ENCODE measurements at regions not wholly inside any gene's neighbourhood (a gene's known extent, or its start where the extent isn't known, plus 50 kb on each side); places are given as distances from the start of the nearest gene placed in this dataset.
A peak's percentile ranks its signal among the peaks of the same experiment; 100 is the strongest.

- no TSS peak for BruUV-seq (replicated peaks)
- Histone ChIP-seq H3K27me3 (ENCODE audit: insufficient read depth, low read length) (no peaks in the 10 kb centered on the region), H3K9ac (ENCODE audit: low read length) (no peak overlapping the region), H4K20me1 (ENCODE audit: insufficient read depth) (no peaks in the 10 kb centered on the region), H3K27ac (ENCODE audit: low read depth, low read length) (no peak overlapping the region), H3K9me2 (ENCODE audit: insufficient read depth) (no peaks in the 10 kb centered on the region), H3K79me2 (ENCODE audit: insufficient read depth, low read length) (no peaks in the 10 kb centered on the region), H2AFZ (ENCODE audit: low read depth, low read length, poor library complexity, severe bottlenecking) (peak overlapping the region; percentile 69), H3K9me3 (ENCODE audit: control insufficient read depth in 1 of 2, insufficient read depth in 1 of 2, low read depth in 1 of 2, low read length in 2 of 2) (no peaks in the 10 kb centered on the region), H3K4me1 (ENCODE audit: control insufficient read depth in 1 of 2, insufficient read depth in 2 of 2, low read length in 2 of 2) (no peaks in the 10 kb centered on the region), H3K4me3 (replicated peaks in 1 of 2; ENCODE audit: low read depth in 1 of 2, low read length in 2 of 2) (no peak overlapping the region), H3K36me3 (ENCODE audit: control insufficient read depth in 1 of 2, insufficient read depth in 2 of 2, low read length in 2 of 2) (no peaks in the 10 kb centered on the region), H3K4me2 (ENCODE audit: low read length) (no peak overlapping the region)
- ATAC-seq (peak; percentile 75), DNase-seq (ENCODE audit: low read depth, low spot score) (no peak)
- ChIA-PET POLR2A (no interaction called here), CTCF (no interaction called here), RAD21 (ENCODE audit: low non-redundant PET in 1 of 2, low total read pairs in 2 of 2, uncharacterized antibody in 2 of 2, unreplicated experiment in 2 of 2) (no interaction called here)
- no peak for TF ChIP-seq ZFX (IDR thresholded peaks at IDR 0.05)
- TF ChIP-seq EZH2phosphoT487 (IDR thresholded peaks at IDR 0.05; ENCODE audit: borderline replicate concordance): no peak
- TF ChIP-seq ZBTB33 (IDR thresholded peaks at IDR 0.05; ENCODE audit: extremely low read depth, insufficient replicate concordance, low read length): no peak
- TF ChIP-seq REST (IDR thresholded peaks at IDR 0.05; ENCODE audit: low read depth): no peak
- no peak; a peak in 1 of 6 replicates for TF ChIP-seq CTCF (IDR thresholded peaks at IDR 0.05 in 2 of 3, conservative IDR thresholded peaks at IDR 0.05 in 1 of 3; ENCODE audit: borderline replicate concordance in 1 of 3, insufficient read depth in 1 of 3, low read depth in 2 of 3, low read length in 2 of 3)
- TF ChIP-seq TCF7L2 (IDR thresholded peaks at IDR 0.05; ENCODE audit: borderline replicate concordance, extremely low read depth, insufficient read depth, insufficient read length): no peak
- TF ChIP-seq RAD21 (IDR thresholded peaks at IDR 0.05; ENCODE audit: low read depth): no peak
- intact Hi-C loops (cut with micrococcal nuclease): no loop called here
These were observed 463.4 kb downstream of the SLC16A7 start for GRCh38 chr12:60059180-60059579.
